ENCODE measurements at regions not wholly inside any gene's neighbourhood (a gene's known extent, or its start where the extent isn't known, plus 50 kb on each side); places are given as distances from the start of the nearest gene placed in this dataset.

GRCh38 chr2:195494451-195494850 lies 162.6 kb upstream of the SLC39A10 start:
- no peak for DNase-seq

- no peak for DNase-seq
Measured at GRCh38 chr2:195493416-195493815, 163.6 kb upstream of the SLC39A10 start.

GRCh38 chr2:195490319-195490718 lies 166.7 kb upstream of the SLC39A10 start:
- no peak for DNase-seq

GRCh38 chr2:195489101-195489500 lies 167.9 kb upstream of the SLC39A10 start:
- DNase-seq = no peak

GRCh38 chr2:195488567-195488966 lies 168.5 kb upstream of the SLC39A10 start:
- DNase-seq = no peak

GRCh38 chr2:195486987-195487644 lies 169.9 kb upstream of the SLC39A10 start:
- DNase-seq = no peak

GRCh38 chr2:195486520-195486919 lies 170.5 kb upstream of the SLC39A10 start:
- DNase-seq = no peak

- DNase-seq = no peak
Measured at GRCh38 chr2:195482010-195482409, 175.0 kb upstream of the SLC39A10 start.

GRCh38 chr2:195480121-195480520 lies 176.9 kb upstream of the SLC39A10 start:
- no peak for DNase-seq

- no peak for DNase-seq
Measured at GRCh38 chr2:195479407-195479806, 177.6 kb upstream of the SLC39A10 start.

GRCh38 chr2:195477996-195478382 lies 179.0 kb upstream of the SLC39A10 start:
- DNase-seq = no peak

- no peak for DNase-seq
Measured at GRCh38 chr2:195477248-195477995, 179.6 kb upstream of the SLC39A10 start.

- no peak for DNase-seq
Measured at GRCh38 chr2:195475336-195475735, 181.7 kb upstream of the SLC39A10 start.

- DNase-seq = no peak
Measured at GRCh38 chr2:195473862-195474261, 183.2 kb upstream of the SLC39A10 start.

GRCh38 chr2:195472501-195473234 lies 184.4 kb upstream of the SLC39A10 start:
- DNase-seq = no peak

GRCh38 chr2:195471807-195472206 lies 185.2 kb upstream of the SLC39A10 start:
- no peak for DNase-seq

GRCh38 chr2:195471163-195471562 lies 185.9 kb upstream of the SLC39A10 start:
- no peak for DNase-seq

GRCh38 chr2:195470622-195471021 lies 186.4 kb upstream of the SLC39A10 start:
- no peak for DNase-seq

- no peak for DNase-seq
Measured at GRCh38 chr2:195468771-195469170, 188.3 kb upstream of the SLC39A10 start.

GRCh38 chr2:195466427-195466826 lies 190.6 kb upstream of the SLC39A10 start:
- DNase-seq = no peak

GRCh38 chr2:195461010-195461409 lies 196.0 kb upstream of the SLC39A10 start:
- no peak for DNase-seq

GRCh38 chr2:195458936-195459335 lies 198.1 kb upstream of the SLC39A10 start:
- DNase-seq = no peak

- no peak for DNase-seq
Measured at GRCh38 chr2:195457873-195458272, 199.2 kb upstream of the SLC39A10 start.

GRCh38 chr2:195456771-195457170 lies 200.3 kb upstream of the SLC39A10 start:
- DNase-seq = no peak
